ENCODE measurements at regions not wholly inside any gene's neighbourhood (a gene's known extent, or its start where the extent isn't known, plus 50 kb on each side); places are given as distances from the start of the nearest gene placed in this dataset.
"Not testable (repeated sequence)": the region's sequence is repeated elsewhere in the genome, so short reads cannot be mapped to it uniquely, and the experiment has no call there.

DNA sequence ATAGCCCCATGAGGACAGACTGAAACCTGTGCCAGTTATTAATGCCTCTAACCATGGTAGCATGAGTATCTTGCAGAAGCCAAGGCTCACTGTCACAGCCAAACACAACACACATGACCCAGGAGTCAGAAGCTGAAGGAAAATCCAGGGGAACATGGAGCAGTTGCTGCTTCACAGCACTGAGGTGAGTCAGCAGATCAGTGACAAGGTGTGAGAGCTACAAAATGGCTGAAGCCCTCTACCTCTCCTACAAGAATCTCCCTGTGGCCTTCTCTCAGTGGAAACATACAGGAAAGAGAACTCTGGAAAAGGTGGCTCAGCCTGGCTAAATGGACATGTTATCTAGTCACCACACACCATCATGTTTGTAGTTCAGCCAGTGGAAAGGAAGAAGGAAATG, 93.5 kb downstream of the NAB1 start:
- DNase-seq = no peak

DNA sequence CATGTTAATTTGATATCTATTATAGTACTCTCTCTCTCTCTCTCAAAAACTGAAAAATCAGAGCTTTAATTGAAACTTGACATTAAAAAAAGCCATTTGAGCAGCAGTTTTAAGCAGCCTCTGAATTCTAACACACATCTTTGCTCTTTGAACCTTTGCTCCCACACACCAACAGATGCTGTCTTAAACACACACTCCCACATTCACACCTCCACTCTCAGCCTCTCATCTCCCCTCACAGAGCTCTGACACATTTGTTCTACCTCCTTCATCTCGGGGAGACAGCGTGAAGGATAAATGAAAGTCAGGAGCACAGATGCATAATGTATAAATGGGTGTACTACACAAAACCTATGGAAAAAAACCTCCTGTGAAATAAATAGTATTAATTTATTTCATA, 95.2 kb downstream of the NAB1 start:
- DNase-seq = no peak

DNA sequence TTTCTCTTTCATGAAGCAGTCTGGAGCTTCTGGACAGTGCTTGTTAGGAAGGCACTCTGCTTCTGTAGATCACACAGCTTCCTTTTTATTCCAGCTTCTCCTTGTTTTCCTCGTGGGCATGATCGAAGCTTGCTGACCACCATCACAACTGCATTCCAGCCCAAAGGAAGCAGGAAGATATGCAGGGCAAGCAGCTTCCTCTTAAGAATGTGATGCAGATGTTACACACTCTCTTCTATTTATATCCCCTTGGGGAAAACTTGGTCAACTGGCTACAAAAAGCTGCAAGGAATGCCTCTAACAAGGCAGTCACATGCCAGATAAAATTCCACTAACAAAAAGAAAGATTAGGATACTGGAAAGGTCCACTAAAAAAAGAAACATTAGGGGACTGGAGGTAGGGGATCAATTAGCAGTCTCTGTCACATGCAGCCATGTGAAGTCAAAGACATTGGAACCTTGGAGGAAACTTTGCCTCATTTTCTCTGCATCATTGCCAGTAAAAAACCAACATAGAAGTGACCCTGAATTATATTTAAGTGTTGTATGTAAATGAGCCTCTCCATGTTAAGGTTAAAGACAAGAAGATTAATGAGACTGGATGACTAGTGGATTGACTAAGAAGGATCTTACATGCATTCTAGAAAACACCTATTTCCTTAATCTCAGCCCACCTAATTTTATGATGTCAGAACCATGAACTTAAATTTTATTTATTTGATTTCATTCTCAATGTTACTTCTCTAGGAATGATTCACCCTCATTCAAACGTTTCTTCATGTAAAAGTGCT, 98.3 kb downstream of the NAB1 start:
- DNase-seq = no peak

DNA sequence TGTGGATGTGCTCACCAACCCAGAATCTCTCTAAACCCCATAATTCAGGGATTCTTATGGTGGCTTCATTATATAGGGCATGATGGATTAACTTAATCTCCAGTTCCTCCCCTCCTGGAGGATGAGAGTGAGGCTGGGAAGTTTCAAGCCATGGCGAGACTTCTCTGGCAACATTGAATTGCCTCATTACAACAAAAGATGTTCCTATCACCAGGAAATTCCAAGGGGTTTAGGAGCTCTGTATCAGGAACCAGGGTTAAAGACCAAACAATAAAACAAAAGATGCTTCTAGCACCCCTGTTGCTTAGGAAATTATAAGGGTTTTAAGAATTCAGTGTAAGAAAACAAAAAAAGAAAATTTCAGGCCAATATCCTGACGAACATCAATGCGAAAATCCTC, 100.1 kb downstream of the NAB1 start:
- no peak for DNase-seq

DNA sequence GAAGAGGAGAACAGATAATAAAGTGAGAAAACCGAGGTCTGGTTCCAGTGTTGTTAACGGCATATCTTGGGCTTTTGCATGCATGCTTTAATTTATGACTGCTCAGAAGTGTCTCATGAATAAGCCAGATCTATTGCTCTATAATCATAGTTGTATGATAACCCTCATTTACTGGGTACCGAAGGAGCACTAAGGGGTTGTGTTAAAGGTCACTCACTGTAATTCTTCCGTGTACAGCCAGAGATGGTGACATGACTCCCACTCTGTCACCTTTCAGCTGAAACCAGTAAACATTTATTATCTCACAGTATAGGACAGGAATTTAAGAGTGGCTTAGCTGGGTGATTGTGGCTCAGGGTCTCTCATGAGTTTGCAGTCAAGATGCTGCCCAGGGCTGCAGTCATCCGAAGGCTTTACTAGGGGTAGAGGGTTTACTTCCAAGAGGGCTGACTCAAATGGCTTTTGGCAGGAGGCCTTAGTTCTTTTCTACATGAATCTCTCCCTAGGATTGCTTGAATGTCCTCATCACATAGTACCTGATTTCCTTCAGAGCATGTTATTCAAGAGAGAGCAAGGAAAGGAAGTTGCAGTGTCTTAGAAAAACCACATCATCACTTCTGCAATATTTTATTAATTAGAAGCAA, 107.0 kb downstream of the NAB1 start:
- DNase-seq = no peak

DNA sequence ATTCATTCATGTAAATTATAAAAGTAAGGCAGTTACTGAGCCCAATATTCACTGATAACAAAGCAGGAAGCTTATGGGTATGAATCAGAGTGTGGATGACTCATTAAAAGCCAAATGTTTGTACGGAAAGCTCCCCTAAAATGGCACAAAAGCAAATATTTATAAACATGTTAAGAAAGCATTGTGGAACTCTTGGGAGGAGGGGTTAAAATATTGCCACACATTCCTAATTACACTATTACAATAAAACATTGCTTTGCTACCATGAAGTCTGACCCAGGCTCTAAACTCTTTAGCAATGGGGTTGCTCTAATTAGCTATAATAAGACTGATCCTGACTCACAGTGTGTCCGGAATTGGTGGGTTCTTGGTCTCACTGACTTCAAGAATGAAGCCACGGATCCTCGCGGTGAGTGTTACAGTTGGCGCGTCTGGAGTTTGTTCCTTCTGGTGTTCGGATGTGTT, 110.9 kb downstream of the NAB1 start:
- no peak for DNase-seq

DNA sequence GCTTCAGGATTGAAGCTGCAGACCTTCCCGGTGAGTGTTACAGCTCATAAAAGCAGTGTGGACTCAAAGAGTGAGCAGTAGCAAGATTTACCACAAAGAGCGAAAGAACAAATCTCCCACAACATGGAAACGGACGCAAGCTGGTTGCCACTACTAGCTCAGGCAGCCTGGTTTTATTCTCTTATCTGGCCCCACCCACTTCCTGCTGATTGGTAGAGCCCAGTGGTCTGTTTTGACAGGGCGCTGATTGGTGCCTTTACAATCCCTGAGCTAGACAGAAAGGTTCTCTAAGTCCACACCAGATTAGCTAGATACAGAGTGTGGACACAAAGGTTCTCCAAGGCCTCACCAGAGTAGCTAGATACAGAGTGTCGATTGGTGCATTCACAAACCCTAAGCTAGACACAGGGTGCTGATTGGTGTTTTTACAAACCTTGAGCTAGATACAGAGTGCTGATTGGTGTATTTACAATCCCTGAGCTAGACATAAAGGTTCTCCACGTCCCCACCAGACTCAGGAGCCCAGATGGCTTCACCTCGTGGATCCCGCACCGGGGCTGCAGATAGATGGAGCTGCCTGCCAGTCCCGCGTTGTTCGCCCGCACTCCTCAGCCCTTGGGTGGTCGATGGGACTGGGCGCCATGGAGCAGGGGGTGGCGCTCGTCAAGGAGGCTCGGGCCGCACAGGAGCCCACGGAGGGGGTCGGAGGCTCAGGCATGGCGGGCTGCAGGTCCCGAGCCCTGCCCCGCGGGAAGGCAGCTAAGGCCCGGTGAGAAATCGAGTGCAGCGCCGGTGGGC, 111.7 kb downstream of the NAB1 start:
- not testable (repeated sequence) for DNase-seq

DNA sequence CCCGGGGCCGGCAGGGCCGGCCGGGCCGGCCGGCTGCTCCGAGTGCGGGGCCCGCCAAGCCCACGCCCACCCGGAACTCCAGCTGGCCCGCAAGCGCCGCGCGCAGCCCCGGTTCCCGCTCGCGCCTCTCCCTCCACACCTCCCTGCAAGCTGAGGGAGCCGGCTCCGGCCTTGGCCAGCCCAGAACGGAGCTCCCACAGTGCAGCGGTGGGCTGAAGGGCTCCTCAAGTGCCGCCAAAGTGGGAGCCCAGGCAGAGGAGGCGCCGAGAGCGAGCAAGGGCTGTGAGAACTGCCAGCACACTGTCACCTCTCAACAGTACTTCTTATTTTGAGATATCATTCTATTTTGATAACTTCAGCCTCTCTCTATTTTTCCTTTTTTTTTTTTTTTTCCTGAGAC, 112.3 kb downstream of the NAB1 start:
- not testable (repeated sequence) for DNase-seq

DNA sequence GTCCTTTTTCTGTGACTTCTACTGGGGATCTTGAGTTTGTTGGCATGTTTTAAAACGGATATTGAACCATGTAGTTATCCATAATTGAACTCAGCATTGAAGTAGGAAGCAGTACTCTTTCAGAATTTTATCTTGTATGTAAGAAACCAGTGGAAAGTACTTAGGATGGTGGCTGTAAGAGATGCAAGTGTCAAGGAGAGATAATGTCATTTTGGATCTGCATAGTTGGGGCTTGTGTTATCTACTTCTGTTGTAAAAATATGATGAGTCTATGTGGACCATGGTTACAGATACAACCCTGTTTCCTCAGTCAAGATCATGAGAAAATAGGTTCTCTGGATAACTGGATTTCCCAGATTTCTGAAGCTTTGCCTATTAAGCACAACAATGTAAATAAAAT, 113.7 kb downstream of the NAB1 start:
- DNase-seq = no peak

DNA sequence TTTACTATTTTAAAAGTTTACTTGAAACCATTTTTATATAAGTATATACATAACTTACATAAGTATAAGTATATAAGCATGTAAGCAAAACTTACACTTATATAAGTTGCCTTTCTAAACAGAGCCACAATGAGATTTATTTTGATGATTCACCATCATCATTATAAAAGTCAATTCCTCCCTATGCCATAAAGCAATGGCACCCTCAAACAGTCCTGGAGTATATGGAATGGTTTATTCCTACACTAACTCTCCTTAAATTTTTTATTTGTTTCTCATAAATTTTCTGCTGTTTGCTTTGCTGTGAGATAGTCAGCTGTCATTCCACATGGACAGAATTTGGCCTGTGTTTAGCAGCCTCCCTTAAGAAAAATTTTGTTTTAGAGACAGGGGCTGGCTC, 114.2 kb downstream of the NAB1 start:
- DNase-seq = no peak

DNA sequence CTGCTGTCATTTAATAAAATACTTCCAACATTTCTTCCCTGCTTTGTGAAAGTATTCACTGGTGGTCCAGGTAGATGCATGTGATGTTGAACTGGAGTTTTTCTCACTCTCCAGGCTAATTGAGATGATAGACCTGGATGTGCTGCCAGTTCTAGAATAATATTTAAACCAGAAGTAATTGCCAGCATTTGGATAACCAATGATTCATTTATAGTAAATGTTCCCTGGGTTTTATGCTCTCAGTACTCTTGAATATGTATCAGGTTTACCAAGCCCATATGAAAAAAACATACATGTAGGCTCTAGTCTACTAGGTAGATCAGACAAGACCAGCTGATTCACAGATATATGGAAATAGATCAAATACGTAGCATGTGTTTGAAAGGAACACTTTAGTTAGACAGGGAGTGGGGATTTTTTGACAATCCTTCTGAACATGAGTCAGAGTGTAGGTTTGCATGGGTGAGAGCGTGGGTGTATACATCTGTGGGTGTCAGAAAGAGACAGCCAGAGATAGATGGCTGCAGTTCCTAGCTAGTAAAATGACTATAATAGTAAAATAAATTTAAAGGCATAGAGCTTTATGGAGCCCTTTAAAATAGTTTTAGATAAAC, 115.1 kb downstream of the NAB1 start:
- DNase-seq = no peak

DNA sequence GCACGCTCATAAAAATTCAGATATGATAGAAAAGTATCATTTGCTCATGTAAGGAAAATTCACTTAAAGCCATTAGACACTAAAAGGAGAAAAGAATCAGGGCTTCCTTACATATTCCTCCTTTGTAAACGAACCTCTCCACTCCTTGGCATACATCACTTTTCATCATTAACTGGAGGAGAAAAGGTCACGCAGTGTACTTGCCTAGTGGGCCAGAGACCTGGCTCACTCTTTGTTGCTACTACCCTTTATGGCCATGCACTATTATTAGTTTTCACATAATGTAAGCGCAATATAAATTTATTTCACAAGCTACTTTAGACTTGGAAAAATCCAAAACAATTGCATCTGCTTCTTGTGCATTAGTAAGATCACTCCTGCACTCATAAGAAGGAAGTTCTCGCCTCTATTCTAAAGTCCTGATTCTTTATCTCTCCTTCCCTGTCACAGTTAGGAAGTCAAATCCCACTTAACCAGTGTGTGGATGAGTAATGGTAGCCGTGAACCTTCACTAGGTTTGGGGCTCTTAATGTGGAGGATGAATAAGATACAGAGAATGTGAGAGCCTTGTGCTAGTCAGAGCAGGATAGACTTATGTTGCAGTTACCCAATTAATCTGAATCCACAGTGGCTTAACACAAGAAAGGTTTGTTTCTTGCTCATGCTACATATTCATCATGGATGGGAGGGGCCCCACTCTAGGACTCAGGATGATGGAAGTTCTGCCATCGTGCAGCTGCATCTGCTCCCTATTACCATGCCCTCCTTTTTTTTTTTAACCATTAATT, 115.0 kb upstream of the GLS start:
- no peak for DNase-seq

DNA sequence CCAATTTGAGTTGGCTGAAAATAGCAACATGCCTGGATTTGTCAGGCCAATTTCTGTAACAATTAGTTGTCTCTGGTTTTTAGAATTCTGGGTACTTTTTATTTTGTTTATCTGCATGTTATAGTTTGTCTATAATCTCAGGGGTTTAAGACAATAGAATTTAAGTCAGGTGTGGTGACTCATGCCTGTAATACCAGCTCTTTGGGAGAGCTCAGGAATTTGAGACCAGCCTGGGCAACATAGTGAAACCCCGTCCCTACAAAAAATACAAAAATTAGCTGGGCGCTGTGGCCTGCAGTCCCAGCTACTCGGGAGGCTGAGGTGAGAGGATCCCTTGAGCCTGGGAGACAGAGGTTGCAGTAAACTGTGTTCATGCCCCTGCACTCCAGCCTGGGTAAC, 114.4 kb upstream of the GLS start:
- DNase-seq = no peak

DNA sequence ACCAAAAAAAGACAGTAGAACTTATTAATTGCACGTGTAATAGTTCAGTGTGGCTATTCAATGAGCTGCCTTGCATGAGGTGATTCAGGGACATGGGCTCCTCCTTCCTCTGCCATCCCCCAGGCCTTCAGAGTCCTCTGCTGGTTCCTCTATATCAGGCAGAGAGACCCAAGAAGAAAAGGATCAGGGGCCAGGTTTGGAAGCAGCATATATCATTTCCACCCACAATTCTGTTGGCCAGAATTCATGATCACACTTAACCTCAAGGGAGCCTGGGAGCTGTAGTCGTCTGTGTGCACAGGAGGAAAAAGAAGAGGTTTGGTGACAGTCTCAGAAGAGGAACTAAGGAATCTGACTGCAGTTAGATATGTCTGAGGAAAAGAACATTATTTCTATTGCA, 114.0 kb upstream of the GLS start:
- no peak for DNase-seq

DNA sequence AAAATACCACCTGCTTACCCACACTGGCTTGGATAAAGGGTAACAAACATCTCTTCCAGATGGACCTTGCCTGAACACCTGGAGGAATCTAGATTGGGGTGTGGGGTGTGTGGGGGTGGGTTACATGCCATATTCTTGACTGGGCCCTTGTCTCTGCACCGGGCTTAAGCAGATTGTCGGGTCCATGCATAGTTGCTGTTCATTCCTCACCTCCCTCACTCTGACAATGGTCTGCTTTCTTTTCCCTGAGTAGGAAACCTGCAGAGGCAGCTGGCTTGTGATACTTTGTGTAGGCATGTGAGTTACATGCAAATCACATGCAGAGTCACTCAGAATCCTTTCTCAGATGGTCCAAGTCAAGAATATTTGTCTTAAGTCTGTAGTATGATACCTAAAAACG, 112.8 kb upstream of the GLS start:
- DNase-seq = no peak

DNA sequence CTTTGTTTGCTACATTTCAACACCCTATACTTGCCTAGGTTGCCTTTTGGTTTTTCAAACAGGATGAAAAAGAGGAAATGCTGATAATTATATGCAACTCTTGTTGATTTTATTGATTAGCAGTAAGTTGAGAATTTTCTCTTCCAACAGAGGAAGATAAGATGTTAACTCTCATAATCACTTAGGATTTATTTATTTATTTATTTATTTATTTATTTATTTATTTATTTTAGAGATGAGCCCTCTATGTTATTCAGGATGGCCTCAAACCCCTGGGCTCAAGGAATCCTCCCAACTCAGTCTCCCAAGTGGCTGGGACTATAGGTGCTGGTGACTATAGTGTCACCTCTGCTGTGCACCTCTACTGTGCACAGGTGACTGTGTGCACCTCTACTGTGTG, 111.4 kb upstream of the GLS start:
- no peak for DNase-seq

DNA sequence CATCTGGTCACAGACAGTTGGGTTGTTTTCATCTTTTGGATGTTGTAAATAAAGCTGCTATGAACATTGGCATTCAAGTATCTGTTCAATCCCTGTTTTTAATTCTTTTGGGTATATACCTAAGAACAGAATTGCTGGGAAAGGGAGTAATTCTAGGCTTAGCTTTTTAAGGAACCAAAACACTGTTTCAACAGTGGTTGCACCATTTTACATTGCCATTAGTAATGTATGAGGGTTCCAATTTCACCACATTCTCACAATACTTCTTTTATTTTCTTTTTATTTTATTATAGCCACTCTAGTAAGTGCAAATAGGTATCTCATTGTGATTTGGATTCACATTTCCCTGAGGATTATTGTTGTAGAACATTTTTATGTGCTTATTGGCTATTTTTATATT, 108.9 kb upstream of the GLS start:
- DNase-seq = no peak

DNA sequence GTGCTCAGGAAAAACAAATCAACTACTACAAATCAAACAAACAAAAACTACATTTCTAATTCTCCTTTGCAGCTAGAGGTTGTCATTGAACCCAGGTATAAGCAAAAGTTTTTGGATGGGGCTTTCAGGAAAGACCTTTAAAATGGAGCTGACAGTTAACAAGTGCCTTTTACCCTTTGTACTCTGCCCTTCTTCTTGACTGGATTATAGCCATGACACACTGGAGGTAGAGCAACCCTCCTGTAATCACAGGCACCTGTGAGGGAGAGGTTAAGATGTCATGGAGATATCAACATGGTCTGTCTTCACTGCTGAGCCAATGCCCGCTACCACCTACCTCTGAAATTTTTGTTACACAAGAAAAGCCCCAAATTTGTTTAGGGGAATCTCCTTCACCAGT, 100.0 kb upstream of the GLS start:
- no peak for DNase-seq

DNA sequence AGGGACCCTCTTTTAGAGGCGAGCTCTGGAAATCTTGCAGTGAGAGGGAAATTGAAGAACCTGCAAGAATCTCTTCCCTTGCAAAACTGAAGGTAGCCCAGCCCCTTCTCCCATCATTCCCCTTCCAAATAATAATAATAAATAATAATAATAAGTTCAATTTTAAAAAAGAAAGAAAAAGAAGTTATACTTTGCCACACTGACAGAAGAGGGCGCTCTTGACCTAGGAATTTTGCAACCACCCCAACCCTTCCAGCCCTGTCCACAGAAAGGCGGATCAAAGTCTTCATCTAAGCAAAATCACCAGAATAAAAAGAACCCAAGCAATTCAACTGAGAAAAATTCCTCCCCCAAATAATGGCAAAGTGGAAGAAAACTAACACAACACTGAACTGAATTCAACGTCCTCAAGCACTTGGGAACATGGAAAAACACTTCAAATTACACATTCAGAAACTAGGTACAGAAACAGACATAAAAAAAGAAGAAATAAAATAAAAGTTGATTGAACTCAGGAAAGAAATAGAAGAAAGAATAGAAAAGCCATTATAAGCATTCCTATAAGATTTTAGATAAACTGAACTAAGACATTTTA, 98.9 kb upstream of the GLS start:
- peak; percentile 53 for DNase-seq

DNA sequence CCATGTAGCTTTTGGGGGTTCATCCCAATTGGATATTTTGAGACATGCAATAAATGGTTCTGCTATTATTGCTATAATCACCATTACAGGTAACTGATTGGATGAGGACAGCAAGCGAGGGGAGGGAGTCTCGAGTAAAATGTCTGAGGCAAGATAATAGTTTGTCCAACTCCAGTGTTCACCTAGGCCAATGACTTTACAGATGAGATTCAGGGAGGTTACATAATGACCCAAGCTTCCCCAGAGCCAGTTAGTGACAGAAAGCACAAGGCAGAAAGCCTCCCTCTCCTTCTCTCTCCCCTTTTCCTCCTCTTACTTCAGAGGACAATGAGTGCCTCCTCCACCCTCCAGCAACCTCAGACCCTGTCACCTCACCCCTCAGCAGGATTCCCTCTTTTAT, 98.4 kb upstream of the GLS start:
- DNase-seq = no peak

DNA sequence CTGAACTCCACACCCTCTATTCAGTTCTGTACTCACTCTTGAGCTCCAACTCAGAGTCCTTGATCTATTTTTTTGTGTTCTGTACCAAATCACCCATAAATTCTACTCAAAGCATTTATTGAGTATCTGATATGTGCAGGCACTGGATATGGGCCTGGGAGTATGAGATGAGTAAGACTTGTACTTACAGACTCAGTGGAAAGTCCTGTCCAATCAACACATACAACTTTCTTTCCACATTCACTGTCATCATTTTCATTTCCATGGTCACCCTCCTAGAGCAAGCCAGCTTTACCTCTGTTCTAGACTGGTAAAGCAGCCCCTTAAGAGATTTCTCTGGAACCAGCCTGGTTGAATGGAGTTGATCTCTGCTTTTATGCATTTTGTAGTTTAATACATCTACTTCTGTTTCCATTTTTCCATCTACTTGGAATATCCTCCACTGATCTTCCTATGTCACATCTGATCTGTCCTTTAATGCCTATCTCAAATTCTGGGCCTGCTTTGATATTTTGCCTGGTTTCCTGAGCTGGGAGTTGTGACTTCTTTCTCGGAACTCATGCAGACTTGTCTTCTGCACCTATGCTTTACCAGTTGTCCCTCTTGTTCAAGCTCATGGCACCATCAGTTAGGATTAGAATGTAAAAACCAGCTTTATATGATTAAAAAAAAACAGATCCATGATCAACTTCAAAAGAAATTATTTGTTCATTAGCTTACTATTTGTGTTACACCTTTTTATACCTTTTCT, 96.9 kb upstream of the GLS start:
- DNase-seq = no peak

DNA sequence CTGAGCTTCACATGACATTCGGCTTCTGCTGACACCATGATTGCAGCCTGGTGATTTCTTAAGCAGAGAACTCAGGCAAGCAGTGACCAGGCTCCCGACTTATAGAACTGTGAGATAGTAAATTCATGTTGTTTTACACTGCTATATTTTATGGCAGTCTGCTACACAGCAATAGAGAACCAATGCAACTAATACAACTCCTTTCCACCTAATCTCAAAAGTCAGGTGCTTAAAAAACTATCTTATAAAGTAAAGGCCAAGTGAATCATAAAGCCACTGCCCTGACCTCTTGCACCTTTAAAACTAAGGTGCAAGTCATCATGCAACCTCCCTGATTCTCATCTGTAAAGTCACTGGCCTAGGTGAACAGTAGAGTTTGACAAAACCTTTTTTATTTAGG, 95.3 kb upstream of the GLS start:
- no peak for DNase-seq
